GM12878 (cell line): ENCODE measurements at regions not wholly inside any gene's neighbourhood (a gene's known extent, or its start where the extent isn't known, plus 50 kb on each side); places are given as distances from the start of the nearest gene placed in this dataset.

Experiments used
- ATAC-seq: fragments of 200-7000 bp; cut with Tn5 transposase; 3 replicates; pipeline ENCODE4 v1.9.1; 2020; ENCODE audit warnings: mild to moderate bottlenecking, moderate library complexity
- BruUV-seq: library from RNA; stranded (reverse); fragments of 400-500 nt; replicated peaks from 2 replicates; lab custom pipeline; 2021; lab: Mats Ljungman, UMichigan
- CTCF ChIA-PET: fragments of 300-600 bp; sonication (Branson Sonifier 250); formaldehyde crosslinking; extraction: SDS; loops from one replicate; lab custom pipeline; 2021; ENCODE audit warnings: inconsistent platforms; lab: Yijun Ruan, JAX
- POLR2A ChIA-PET: fragments of 350-600 bp; formaldehyde crosslinking; extraction: SDS; loops from one replicate; lab custom pipeline; 2021; ENCODE audit warnings: inconsistent platforms; lab: Charles Lee
- RAD21 ChIA-PET: fragments of 300-600 bp; sonication (Branson Sonifier 250); formaldehyde crosslinking; loops from one replicate; lab custom pipeline; 2023; ENCODE audit warnings: antibody characterized with exemption; ENCODE audit not compliant: unreplicated experiment; lab: Charles Lee
- SMC1A ChIA-PET: fragments of 300-600 bp; sonication (Branson Sonifier 250); formaldehyde crosslinking; loops from one replicate; lab custom pipeline; 2023; ENCODE audit not compliant: unreplicated experiment, uncharacterized antibody; lab: Charles Lee
- DNase-seq: peaks from one replicate; pipeline ENCODE4 v3.0.0-alpha.2; 2011; ENCODE audit warnings: low read depth, low spot score
- FAIRE-seq: peaks from 3 replicates; lab custom pipeline; 2011; peaks lifted over from hg19 to GRCh38; lab: Jason Lieb, UNC
- H2AFZ ChIP-seq: 2 replicates; pipeline ENCODE4 v1.6.0; 2011; ENCODE audit warnings: low read depth, low read length, control low read depth; ENCODE audit not compliant: control insufficient read depth
- H3K27ac ChIP-seq: 2 replicates; pipeline ENCODE4 v1.5.1; 2011; ENCODE audit warnings: control low read depth; ENCODE audit not compliant: control insufficient read depth, insufficient read depth
- H3K27me3 ChIP-seq, 2 experiments: replicated peaks in 1 of 2; 2 replicates each; pipeline versions ENCODE4 v1.6.0 to v1.6.1; 2011; ENCODE audit warnings: low read length in 1 of 2; ENCODE audit not compliant: control insufficient read depth in 2 of 2, insufficient read depth in 2 of 2
- H3K36me3 ChIP-seq, 2 experiments: 2 replicates each; pipeline ENCODE4 v1.5.1; 2011; ENCODE audit warnings: low read length in 1 of 2; ENCODE audit not compliant: control insufficient read depth in 2 of 2, insufficient read depth in 2 of 2
- H3K4me1 ChIP-seq: 2 replicates; pipeline ENCODE4 v1.6.1; 2011; ENCODE audit warnings: mild to moderate bottlenecking, low read length, moderate library complexity, mixed read lengths; ENCODE audit not compliant: control insufficient read depth, insufficient read depth
- H3K4me2 ChIP-seq: 2 replicates; pipeline ENCODE4 v1.6.0; 2011; ENCODE audit warnings: control low read depth; ENCODE audit not compliant: control insufficient read depth, insufficient read depth
- H3K4me3 ChIP-seq: fragments of 200-600 bp; sonication (generic); 2 replicates; pipeline ENCODE4 v1.5.1; 2016
- H3K79me2 ChIP-seq: 2 replicates; pipeline ENCODE4 v1.6.0; 2011; ENCODE audit warnings: low read length; ENCODE audit not compliant: control insufficient read depth, insufficient read depth
- H3K9ac ChIP-seq: 2 replicates; pipeline ENCODE4 v1.8.0; 2011; ENCODE audit warnings: low read length, control low read depth, mixed read lengths; ENCODE audit not compliant: control insufficient read depth, insufficient read depth
- H3K9me3 ChIP-seq: replicated peaks from 3 replicates; pipeline ENCODE4 v1.5.1; 2011; ENCODE audit warnings: mild to moderate bottlenecking, low read length; ENCODE audit not compliant: control insufficient read depth, insufficient read depth
- H4K20me1 ChIP-seq: 2 replicates; pipeline ENCODE4 v1.6.0; 2011; ENCODE audit not compliant: control insufficient read depth, insufficient read depth
- BCL3 ChIP-seq: IDR thresholded peaks from 2 replicates; pipeline ENCODE4 v1.6.1; 2011; ENCODE audit warnings: borderline replicate concordance, low read depth, mild to moderate bottlenecking, moderate library complexity, low read length; ENCODE audit not compliant: insufficient read depth, poor library complexity, severe bottlenecking
- BMI1 ChIP-seq: fragments of 450-650 bp; IDR thresholded peaks from 2 replicates; pipeline ENCODE4 v1.6.1; 2016; ENCODE audit warnings: mild to moderate bottlenecking, moderate library complexity, borderline replicate concordance
- CHD1 ChIP-seq: IDR thresholded peaks from 2 replicates; pipeline ENCODE4 v1.6.1; 2012; ENCODE audit warnings: low read depth, low read length, improper control_type of control experiment
- IKZF1 ChIP-seq: fragments of 450-650 bp; conservative IDR thresholded peaks from 2 replicates; pipeline ENCODE4 v1.6.1; 2017; ENCODE audit warnings: antibody characterized with exemption, mild to moderate bottlenecking
- IRF3 ChIP-seq: fragments of 450-650 bp; IDR thresholded peaks from 2 replicates; pipeline ENCODE4 v1.6.1; 2014; ENCODE audit warnings: mild to moderate bottlenecking
- POLR2A ChIP-seq: IDR thresholded peaks from 2 replicates; pipeline ENCODE4 v1.6.1; 2011; ENCODE audit warnings: low read depth, mild to moderate bottlenecking, low read length
- SIN3A ChIP-seq: IDR thresholded peaks from 2 replicates; pipeline ENCODE4 v1.6.1; 2012; ENCODE audit warnings: low read depth, low read length, improper control_type of control experiment
- SMAD5 ChIP-seq: IDR thresholded peaks from 2 replicates; pipeline ENCODE4 v1.6.1; 2016; ENCODE audit warnings: antibody characterized with exemption, low read depth
- TAF1 ChIP-seq: IDR thresholded peaks from 2 replicates; pipeline ENCODE4 v1.6.1; 2011; ENCODE audit warnings: mild to moderate bottlenecking, low read depth, low read length, borderline replicate concordance
- TBL1XR1 ChIP-seq: IDR thresholded peaks from 2 replicates; pipeline ENCODE4 v1.6.1; 2012; ENCODE audit warnings: low read depth, low read length, improper control_type of control experiment
- USF1 ChIP-seq: IDR thresholded peaks from 2 replicates; pipeline ENCODE4 v1.6.1; 2011; ENCODE audit warnings: borderline replicate concordance, low read depth, mild to moderate bottlenecking, moderate library complexity, mixed read lengths, low read length; ENCODE audit not compliant: insufficient read depth; ENCODE audit errors: extremely low read length
- USF2 ChIP-seq: IDR thresholded peaks from 2 replicates; pipeline ENCODE4 v1.6.1; 2011; ENCODE audit warnings: low read depth, low read length, improper control_type of control experiment, borderline replicate concordance
- WGBS: methylation state at CpG from one replicate; pipeline ENCODE4 v1.1.6; 2016; ENCODE audit warnings: low lambda C conversion rate; ENCODE audit not compliant: insufficient replicate concordance, insufficient coverage; ENCODE audit errors: missing lambda C conversion rate; 5-methylcytosine and 5-hydroxymethylcytosine counted together
- in situ Hi-C: fragments of 300-500 bp; cut with MboI; formaldehyde crosslinking; loops from 9 replicates; pipeline ENCODE4 v1.14.3; 2018; ENCODE audit warnings: mixed read lengths
- intact Hi-C: fragments of 100-400 bp; cut with micrococcal nuclease; formaldehyde crosslinking; loops from one replicate; pipeline ENCODE4 v1.14.2; 2022; ENCODE audit not compliant: unreplicated experiment
- TF ChIP-seq, protein P1 (sequence below): fragments of 450-650 bp; IDR thresholded peaks from 2 replicates; pipeline ENCODE4 v1.6.1; 2016; ENCODE audit warnings: mild to moderate bottlenecking

DNA sequence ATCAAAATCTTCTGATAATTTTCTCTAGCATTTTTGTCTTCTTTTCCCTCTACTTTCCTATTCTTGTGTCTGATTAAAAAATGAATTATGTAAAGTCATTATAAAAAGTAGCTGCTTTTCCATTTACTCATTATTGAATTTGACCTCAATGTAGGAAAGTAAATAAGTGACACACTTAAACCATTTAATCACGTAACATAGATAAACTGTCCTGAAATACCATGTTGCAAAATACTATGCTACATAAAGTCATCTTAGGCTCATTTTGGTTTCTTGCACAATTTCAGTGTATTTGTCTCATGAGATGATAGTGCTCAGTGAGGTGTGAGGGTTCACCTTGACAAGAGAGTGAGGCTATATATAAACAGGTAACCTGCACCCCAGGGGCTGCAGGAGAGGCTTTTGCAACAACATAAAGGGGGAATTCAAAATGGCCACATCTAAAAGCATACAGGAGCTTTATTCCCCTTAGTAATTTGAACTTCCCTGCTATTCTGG is 502.7 kb downstream of the RNF144A start (continued):
- TF ChIP-seq BCL3 (no peak), BMI1 (no peak), USF1 (no peak)

GRCh38 chr2:7420530-7420929 is 503.3 kb downstream of the RNF144A start:
- Histone ChIP-seq H3K9me3 (no peaks in the 10 kb centered on the region), H3K4me2 (no peak overlapping the region), H3K27ac (no peak overlapping the region), H2AFZ (no peak overlapping the region), H3K4me1 (no peaks in the 10 kb centered on the region), H3K4me3 (no peak overlapping the region), H3K9ac (no peak overlapping the region), H3K36me3 (no peaks in the 10 kb centered on the region), H3K79me2 (no peaks in the 10 kb centered on the region), H3K27me3 (peaks cover 0 to 13% of the 10 kb centered on the region in 2 experiments; a peak in 2 of 4 replicates), H4K20me1 (no peaks in the 10 kb centered on the region)
- no peak for ATAC-seq
- CTCF ChIA-PET = interaction anchor here (0.6 to 1.6 kb wide), 4 partner anchors 11 to 323 kb away, joined by 3 to 4 read pairs (median 3); no protein-coding TSS in a partner anchor
- SMC1A ChIA-PET = interaction anchor here (0.9 to 1.5 kb wide), 5 partner anchors 9 to 1581 kb away, joined by 3 to 5 read pairs (median 3); no protein-coding TSS in a partner anchor
- 47% methylated on average over 6 of the region's 6 CpGs for WGBS
- RAD21 ChIA-PET = no interaction called here
- intact Hi-C loops = loop anchor here (2.0 kb wide), 1 partner anchor 302 kb away; no protein-coding TSS in a partner anchor
- POLR2A ChIA-PET = interaction anchor here (0.6 kb wide), 1 partner anchor 784 kb away, joined by 5 read pairs; no protein-coding TSS in a partner anchor
- in situ Hi-C loops = loop anchor here (5.0 kb wide), 1 partner anchor 1267 kb away; no protein-coding TSS in a partner anchor
- no TSS peak for BruUV-seq
- no peak for DNase-seq
- TF ChIP-seq IKZF1 (no peak), TAF1 (no peak), IRF3 (no peak), CHD1 (no peak), POLR2A (no peak), SIN3A (no peak), USF2 (no peak), TBL1XR1 (no peak), SMAD5 (no peak)
- TF ChIP-seq, protein P1, sequence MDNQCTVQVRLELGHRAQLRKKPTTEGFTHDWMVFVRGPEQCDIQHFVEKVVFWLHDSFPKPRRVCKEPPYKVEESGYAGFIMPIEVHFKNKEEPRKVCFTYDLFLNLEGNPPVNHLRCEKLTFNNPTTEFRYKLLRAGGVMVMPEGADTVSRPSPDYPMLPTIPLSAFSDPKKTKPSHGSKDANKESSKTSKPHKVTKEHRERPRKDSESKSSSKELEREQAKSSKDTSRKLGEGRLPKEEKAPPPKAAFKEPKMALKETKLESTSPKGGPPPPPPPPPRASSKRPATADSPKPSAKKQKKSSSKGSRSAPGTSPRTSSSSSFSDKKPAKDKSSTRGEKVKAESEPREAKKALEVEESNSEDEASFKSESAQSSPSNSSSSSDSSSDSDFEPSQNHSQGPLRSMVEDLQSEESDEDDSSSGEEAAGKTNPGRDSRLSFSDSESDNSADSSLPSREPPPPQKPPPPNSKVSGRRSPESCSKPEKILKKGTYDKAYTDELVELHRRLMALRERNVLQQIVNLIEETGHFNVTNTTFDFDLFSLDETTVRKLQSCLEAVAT = no peak
- FAIRE-seq = no peak
